SHP77 treated with DMSO at 0.1 percent for 48 hours (cell line): ENCODE measurements at regions not wholly inside any gene's neighbourhood (a gene's known extent, or its start where the extent isn't known, plus 50 kb on each side); places are given as distances from the start of the nearest gene placed in this dataset.
"Not testable (repeated sequence)": the region's sequence is repeated elsewhere in the genome, so short reads cannot be mapped to it uniquely, and the experiment has no call there.

Experiments used
- DNase-seq: peaks from one replicate; lab custom pipeline; 2025; lab: John Stamatoyannopoulos, UW

DNA sequence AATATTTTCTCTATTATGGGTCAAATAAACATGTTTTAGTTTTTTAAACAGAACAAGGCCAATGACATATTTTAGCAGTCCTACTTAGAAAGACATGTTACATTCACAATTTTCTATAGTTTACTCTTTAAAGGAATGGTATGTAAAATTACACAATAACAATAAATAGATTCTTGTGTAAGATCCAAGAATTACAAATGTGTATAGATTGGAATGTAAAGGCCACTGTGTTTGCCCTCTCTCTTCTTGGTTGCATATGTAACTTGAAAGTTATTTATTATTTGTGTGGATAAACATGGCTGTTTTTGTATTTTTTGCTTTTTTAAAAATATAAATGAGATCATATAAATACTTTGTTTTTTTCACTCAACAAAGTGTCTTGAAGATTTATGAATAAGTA is 979.3 kb upstream of the CELF2 start:
- no peak for DNase-seq

DNA sequence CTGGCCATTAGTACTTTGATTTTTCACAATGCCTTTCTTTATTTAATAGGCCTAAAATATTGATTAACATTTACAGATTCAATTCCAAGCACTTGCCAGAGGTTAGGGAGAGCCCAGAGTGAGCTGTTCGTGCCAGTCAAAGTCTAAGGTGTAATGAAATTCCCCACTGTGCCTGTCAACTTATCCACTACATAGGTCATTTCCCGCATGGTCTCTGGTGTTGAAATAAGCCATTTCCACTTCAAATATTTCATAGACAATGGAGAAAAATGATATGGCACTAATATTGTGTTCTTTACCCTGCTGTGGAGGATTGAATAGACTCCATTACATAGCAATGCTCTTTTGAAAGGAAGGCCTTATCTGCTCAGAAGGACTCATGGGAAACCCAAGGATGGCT is 978.1 kb upstream of the CELF2 start:
- no peak for DNase-seq

DNA sequence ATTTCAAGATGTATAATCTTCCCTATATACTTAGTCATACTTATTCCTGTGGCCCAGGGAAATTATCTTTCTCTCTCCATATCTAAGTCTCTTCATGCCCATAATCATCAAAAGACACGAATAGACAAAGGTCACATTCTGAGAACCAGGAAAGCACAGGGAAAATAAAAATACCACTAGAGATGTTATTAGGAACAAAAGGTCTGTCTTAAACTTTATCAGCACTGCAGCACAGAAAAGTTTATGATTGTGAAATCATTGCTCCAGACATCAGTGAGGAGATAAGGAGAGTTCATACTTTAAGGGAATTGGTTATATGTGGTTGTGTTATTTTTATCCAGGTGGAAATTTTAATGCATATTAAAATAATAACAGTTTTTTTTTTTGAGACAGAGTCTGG is 974.6 kb upstream of the CELF2 start:
- no peak for DNase-seq

DNA sequence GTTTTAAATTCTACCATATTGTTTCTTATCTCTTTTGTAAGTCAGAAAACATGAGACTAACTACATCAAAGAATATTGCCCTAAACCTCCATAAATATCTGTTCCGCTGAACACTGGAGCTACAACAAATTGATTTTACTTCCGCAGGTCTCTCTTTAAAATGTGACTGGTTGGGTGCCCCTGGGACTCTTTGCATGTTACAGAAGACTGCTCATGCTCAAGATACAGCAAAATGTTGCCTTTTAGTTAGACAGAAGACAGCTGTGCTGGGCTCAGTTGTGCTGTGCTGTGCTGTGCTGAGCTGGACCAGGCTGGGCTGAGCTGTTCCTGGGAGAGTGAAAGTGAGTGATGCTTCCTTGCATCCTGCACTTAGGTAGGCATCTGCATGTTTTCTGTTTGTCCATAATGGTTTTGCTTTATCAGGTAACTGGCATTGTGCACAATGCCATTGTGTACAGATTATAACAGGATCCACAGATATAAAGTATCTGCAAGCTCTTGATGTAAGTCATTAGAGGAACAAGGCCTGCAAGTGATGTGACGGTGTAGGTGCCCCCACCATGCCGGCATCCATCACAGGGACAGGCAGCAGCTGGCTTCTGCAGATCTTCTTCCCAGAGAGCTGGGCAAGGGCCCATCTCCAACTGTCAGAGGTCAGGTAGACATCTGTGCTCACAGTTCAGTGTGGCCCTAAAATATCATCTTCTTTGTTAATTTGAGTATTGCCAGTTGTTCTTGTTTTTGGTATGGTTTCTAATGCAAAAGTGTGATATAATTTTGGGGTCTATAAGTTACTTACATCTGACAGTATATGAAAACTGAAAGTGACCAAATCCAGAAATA is 972.5 kb upstream of the CELF2 start:
- no peak for DNase-seq

DNA sequence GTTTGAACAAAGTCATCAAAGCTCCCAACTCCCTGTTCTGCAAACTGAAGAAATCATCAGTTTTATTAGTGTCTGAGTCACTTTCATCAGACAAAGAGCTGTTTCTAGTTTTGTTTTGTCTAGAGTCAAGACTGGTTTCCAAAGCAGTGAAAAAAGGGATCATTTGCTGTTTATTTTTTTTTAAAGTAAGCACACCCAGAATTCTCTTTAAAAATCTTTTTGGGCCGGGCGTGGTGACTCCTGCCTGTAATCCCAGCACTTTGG is 972.0 kb upstream of the CELF2 start:
- no peak for DNase-seq

DNA sequence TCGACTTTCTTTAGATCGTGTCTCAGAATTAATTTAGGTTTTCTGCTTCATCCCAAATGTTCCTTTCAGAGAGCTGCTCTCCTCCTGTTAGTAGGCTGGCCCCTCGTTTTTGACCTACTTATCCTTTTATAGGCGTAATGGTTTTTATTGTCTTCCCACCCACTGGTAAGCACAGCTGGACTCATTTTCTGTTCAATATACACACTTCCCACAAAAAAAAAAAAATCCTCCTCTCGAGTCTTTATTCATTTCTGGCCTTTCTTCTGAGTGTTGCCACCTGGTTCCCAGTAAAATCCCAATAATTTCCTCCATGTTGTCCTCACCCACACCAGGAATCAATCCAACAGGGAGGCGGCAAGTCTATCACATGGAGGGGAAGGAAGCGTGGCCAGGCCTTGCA is 970.2 kb upstream of the CELF2 start:
- DNase-seq, result no peak

DNA sequence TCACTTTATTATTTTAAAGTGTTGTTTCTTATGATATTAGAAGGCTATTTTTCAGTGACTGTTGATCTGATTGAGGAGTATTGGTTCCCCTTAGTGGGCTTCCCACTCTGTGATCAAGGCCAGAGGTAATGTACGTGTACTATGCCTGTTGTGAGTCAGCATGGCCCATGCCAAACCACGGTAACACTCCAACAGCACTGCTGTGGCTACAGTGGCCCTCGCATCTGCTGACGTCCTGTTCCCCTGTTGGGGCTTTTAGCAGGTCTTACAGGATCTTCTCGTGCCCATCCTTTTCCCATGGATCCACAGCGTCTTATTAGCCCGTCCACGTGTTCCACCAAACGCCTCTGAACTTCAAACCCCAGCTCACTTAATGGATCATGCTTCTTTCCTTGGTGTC is 964.6 kb upstream of the CELF2 start:
- no peak for DNase-seq

DNA sequence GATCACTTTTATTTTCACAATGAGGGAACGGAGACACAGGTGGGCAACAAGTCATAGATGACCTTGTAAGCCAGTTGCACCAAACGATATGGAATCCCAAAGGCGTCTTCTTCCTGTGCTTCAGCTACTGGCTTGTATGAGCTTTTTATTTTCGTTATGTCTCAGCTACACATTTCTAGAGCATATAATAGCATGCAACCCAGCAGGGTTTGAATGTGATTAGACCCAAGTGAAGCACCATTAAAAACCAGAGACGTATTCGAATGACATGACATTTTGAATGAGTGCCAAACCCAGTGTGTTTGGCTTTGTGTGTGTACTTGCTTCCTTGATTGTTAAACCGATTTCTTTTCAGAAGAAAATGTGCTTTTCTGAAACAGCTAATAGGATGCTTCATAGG is 963.2 kb upstream of the CELF2 start:
- DNase-seq, result peak; percentile 9

DNA sequence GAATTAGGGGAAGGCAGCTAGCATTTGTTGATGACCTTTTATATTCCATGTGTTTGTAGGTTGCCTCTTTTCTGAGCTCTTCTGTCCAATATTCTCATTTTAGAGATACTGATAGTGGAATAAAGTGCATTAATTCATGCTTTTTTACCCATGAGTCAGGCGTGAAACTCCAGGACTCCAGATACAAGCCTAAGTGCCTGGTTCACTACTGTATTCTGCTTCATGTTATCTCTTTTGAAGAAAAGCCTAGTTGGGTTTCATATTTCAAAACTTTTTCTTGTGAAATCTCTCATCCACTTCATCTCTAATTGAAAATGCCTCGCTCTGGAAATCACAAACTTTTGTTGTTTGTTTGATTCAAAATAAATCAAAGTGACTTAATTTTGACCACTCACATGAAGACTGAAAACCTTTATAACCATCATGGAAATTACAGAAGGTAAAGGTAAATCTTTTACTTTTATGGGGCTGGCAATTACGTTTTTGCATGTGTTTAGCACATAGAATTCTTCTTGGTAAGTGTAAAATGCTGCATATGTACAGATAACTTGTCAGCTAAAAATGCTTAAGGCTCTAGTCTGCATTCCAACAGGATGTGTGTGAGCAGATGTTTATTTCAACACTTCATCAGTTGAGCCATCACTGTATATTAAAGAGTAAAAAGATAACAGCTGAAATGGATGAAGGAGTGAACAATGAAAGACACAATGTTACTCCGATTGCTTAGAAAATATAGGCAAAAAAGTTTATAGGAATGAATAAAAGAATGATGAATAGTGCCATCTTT is 961.8 kb upstream of the CELF2 start:
- no peak for DNase-seq

DNA sequence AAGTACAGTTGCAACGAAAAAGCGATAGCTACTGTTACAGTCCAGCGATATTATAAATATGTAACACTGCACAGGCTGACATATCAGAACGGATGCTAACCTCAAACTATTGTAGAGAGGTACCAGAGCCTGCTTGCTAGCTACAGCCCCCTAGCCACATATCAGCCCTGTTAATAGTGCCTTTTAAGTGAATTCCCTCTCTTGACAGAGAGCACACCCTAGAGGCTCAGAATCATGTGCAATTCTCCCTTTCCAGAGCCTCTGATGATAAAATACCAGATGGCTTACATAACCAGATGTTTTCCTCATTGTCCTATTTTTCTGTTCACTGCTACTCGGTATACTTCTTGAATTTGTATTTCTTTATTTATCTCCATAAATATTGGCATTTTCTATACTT is 960.7 kb upstream of the CELF2 start:
- DNase-seq, result no peak

DNA sequence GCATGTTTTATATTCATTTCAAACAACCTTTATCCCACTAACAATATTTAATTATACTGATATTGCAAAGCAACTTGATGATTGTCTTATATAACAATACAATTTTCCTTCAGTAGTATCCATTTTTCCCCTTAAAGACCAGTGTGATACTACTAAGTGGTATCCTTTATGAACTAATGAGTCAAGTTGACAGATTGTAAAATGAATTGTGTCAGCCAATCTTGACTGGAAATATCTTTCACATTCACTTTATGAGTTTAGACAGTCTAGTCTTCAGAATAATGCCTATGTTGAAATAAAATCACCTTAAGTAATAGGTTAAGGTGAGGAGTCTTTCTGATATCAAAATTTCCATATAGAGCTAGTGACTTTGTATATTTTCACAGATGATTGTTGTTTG is 950.0 kb upstream of the CELF2 start:
- DNase-seq, result no peak

DNA sequence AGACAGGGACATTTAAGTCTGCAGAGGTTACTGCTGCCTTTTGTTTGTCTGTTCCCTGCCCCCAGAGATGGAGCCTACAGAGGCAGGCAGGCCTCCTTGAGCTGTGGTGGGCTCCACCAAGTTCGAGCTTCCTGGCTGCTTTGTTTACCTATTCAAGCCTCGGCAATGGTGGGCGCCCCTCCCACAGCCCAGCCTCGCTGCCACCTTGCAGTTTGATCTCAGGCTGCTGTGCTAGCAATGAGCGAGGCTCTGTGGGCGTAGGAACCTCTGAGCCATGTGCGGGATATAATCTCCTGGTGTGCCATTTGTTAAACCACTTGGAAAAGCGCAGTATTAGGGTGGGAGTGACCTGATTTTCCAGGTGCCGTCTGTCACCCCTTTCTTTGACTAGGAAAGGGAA is 942.8 kb upstream of the CELF2 start:
- not testable (repeated sequence) for DNase-seq

DNA sequence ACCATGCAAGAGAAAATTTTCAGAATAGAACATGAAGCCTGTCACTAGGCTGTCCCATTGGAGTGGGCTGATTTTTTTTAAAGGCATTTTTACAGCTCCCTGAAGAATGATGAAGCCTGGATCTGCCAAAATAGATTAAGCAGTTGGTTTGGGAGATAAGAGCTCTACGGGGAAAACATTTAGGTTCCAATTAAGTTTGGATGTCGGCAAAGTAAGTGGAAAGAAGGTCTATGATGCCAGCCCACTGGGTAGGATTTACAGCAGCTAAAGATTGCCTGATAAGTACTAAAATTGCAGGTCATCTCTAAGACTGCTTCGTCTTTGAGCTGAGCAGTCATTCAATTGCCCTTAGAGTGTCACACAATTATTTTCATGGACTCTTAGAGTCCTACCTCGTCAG is 939.2 kb upstream of the CELF2 start:
- no peak for DNase-seq

DNA sequence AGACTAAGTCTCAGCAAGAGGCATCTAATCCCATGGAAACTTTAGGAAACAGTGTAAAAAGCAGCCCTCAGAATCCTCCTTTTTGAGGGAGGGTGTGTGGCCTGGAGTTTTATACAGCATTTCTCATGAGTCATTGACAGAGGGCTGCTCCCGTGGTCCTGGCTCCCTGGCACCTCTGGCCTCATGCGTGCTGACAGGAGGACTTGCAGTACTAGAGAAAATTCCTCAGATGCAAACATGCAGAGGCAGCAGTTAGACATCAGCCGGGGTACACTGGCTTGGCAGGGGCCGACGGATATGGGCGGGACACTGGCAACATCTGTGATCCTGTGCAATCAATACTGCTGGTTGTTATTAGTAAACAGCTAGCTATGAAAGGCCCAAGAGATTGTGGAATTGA is 925.1 kb upstream of the CELF2 start:
- DNase-seq, result no peak

DNA sequence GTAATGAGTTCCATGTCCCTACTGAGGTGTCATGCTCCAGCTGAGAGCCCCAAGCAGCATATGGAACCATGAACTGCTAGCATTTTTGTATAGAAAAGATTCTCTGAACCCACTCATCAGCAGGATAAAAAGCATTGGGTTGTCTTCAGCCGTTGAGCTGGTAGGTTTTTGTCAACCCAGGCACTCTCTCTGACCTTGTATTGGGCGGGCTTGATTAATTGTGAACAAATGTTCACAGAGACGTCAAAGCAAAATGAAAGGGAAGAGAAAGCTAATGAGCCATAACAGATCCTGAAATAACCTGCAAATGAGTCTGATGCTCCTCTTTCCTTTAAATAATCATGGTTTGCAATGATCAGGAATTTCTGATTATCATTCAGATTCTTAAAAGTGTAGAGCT is 924.7 kb upstream of the CELF2 start:
- no peak for DNase-seq

DNA sequence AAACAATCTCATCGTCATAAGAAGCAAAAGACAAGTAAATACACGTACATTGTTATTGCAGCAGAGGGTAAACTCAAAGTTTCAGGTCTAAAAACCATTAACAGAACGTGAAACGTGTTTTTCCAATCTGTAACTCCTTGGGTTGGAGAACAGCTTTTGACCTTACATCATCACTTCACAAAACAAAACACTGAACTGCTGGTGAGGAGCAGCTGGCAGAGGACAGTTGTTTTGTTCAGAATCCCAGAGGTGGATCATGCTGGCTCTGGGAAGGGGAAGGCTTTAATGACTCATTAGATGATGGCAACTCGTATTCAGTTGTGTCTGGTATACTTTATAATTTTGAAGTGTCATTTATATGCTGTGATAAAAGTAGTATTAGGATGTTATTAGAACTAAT is 923.0 kb upstream of the CELF2 start:
- peak; percentile 29 for DNase-seq

DNA sequence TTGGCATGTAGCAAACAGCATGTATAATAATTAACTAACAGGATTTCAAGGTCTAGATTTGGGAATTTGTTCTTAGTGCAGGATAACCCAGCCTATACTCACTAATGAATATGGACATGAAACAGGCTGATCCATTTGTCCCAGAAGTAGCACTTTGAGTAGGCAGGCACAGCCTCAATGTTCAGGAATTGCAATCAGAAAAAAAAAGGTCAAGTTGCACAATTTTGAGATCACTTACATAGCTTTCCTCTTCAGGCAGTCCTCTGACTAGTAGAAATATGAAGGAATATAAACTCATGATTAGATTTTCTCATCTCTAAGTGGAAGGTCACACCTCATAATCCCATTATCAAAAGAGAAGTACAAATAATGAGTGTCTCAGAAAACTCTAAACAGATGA is 921.4 kb upstream of the CELF2 start:
- no peak for DNase-seq

DNA sequence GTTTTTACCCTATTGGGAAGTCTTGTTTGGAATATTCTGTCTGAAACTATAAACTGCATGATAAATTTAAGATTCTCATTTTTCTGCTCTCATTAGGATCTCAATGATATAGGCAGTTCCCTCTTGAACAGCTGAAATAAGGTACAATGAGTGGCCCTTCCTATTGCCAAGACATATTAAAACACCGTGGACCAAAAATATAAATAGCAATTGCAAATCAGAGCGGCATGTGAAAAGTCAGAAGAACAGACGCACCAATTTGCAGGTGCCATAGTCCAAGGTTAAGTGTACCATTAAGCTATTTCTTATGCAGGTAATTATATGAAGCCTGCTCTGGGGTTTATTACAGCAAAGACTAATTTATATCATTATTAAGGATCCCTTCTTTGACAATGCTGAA is 920.8 kb upstream of the CELF2 start:
- no peak for DNase-seq

DNA sequence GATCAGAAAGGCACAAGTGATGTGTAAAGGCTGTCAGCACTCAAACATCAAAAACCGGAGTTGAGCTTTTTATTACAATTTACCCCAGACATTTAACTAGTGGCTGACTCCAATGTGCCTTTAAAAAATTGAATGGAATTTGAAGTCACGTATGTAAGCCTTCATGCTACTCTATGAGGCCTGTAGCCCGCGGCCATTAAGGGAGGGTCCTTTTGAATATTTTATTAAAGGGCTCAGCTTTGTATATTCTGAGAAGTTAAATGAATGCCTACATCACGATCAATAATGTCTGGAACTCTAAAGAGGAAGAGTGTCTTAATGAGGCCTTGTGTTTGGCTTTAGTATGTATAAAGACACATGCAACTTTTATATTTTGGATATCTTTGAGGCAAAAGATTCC is 916.6 kb upstream of the CELF2 start:
- DNase-seq, result no peak

DNA sequence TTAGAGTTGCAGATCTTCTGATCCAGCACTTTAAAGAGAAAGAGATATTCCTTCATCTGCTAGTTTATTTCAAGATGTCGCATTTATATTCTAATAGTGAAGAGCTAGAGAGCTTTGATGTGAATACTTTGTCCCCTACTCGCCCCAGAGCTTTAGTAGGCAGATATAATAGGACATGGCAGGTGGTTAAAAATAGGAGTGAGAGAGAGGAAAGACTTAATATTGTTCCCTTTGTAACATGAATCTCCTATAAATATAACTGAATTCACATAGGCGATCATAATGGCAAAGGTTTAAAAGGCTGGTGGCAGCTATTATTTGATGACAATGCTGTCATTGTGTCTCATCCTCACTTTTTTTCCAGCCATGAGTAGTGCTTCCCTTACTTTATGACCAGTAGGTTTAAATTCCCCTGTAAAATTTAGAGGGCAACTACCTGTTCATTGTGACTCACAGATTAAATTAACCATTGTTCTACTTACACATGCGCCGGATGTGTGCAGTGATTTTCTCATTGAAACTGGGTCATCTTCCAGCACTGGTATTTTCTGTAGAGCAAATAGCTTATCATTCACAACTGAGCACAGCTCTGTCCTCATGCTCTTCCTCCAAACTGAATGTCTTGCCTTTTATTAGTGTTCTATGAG is 906.7 kb upstream of the CELF2 start:
- no peak for DNase-seq

DNA sequence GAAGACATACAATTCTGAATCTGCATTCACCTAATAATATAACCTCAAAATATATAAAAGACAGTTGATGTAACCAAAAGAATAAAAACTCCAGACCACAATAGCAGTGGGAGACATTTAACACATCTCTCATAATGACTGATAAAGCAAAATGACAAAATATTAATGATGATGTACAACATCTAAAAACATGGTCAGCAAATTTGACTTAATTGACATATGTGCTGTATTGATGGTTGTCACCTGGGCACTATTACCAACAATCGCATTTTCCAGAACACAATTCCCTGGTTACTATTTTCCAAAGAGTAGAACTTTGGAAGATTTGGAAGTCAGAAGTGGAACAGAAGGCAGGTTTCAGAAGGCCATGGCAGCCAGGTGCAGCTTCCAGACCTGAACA is 899.5 kb upstream of the CELF2 start:
- no peak for DNase-seq

DNA sequence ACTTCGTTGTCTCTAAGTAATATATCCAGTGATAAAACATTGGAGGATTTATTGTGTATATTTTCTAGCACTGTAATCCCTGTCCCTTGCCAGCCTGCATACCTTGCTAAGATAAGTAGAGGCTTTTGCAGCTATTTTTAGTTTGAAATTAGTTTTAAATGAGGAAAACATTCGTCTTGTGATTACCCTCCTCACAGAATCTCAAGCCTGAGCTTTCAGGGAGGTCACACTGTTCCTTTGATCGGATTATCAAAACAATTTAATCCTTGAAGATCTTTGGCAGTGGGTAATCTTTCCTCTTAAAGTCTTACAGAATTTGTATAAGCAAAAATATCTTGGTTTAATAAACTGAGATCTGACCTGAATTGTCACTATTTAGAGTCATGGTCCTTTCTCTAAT is 897.0 kb upstream of the CELF2 start:
- no peak for DNase-seq

DNA sequence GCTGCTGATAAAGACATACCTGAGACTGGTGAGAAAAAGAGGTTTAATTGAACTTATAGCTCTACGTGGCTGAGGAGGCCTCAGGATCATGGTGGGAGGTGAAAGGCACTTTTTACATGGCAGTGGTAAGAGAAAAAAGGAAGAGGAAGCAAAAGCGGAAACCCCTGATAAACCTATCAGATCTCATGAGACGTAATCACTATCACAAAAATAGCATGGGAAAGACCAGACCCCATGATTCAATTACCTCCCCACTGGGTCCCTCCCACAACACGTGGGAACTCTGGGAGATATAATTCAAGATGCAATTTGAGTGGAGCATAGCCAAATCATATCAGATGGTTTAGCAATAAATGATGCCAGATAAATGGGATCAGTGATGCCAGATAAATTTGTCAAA is 892.0 kb upstream of the CELF2 start:
- no peak for DNase-seq
